BLaER1 (cell line): ENCODE measurements at regions not wholly inside any gene's neighbourhood (a gene's known extent, or its start where the extent isn't known, plus 50 kb on each side); places are given as distances from the start of the nearest gene placed in this dataset.

Source experiments
- H3K27ac ChIP-seq: shearing (Covaris generic); formaldehyde crosslinking; 2 replicates; pipeline ENCODE4 v1.8.1; 2022
- H3K27me3 ChIP-seq: shearing (Covaris generic); formaldehyde crosslinking; 2 replicates; pipeline ENCODE4 v1.8.1; 2022
- H3K36me3 ChIP-seq: shearing (Covaris generic); formaldehyde crosslinking; 2 replicates; pipeline ENCODE4 v1.8.1; 2022
- H3K4me1 ChIP-seq: shearing (Covaris generic); formaldehyde crosslinking; 2 replicates; pipeline ENCODE4 v1.8.1; 2022
- H3K4me2 ChIP-seq: shearing (Covaris generic); formaldehyde crosslinking; 2 replicates; pipeline ENCODE4 v1.8.1; 2022
- H3K4me3 ChIP-seq: shearing (Covaris generic); formaldehyde crosslinking; 2 replicates; pipeline ENCODE4 v1.8.1; 2022
- H3K9ac ChIP-seq: shearing (Covaris generic); formaldehyde crosslinking; 2 replicates; pipeline ENCODE4 v1.8.1; 2022
- H3K9me3 ChIP-seq: shearing (Covaris generic); formaldehyde crosslinking; 2 replicates; pipeline ENCODE4 v1.8.1; 2022
- H4K20me1 ChIP-seq: shearing (Covaris generic); formaldehyde crosslinking; 2 replicates; pipeline ENCODE4 v1.8.1; 2022
- Cebpa-rat ChIP-seq: shearing (Covaris generic); IDR thresholded peaks from 2 replicates; pipeline ENCODE4 v1.8.1; 2022

DNA sequence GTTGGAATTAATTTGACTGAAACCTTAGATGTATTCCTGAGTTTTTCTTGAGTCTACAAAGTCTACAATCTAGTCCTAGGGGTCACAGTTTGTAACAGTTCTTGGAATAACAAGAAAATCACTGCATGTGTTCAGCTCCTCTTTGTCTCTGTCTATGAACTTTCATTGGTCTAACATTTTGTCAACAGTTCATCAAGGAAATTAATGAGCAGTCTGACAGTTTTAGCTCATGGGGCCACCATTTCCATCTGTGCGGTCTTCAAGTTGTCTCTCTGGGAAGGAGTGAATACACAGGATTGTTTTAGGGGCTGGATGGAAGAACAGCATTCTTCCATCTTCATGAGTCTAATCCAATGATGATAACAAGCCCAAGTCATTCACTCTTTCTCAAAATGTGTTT is 276.4 kb downstream of the TMEM167A start:
- no peaks in the 10 kb centered on the region for H3K36me3 ChIP-seq
- H3K4me2 ChIP-seq, result no peak overlapping the region
- no peak overlapping the region for H3K27ac ChIP-seq
- H3K9me3 ChIP-seq, result no peaks in the 10 kb centered on the region
- H3K4me3 ChIP-seq, result no peak overlapping the region
- no peaks in the 10 kb centered on the region for H4K20me1 ChIP-seq
- no peak for TF ChIP-seq Cebpa-rat
- no peaks in the 10 kb centered on the region for H3K4me1 ChIP-seq
- no peak overlapping the region for H3K9ac ChIP-seq
- no peaks in the 10 kb centered on the region for H3K27me3 ChIP-seq

DNA sequence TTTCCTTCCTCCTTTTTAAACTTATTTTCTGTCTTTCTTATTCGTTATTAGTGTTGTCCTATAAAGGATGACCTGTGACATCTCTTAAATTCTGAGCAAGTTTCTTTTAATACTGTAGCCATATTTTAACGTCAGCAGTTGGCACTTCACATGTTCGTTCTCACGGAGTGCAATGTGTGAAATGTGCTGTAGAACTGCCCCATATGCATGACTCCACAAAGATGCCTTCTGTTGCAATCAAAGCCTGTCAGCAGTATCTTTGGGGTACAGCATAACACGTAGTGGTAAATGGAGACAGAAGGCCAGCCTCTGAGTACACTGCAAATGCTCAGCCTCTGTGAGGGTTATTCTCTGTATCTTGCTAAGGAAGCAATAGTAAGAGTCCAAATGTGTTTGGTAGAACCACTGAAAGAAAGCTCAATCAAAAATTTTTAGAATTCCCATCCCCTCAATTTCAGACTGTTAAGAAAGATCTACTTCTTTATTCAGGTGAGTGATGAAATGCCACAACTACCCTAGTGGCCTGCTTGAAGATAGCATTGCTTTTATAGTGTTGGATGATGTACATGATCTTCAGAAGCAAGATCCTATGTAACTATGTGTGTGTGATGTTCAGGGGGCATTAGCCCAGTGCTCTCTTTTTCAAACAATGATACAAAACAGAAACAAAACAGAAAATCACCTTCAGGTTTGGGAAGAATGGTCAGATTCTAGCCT is 277.7 kb downstream of the TMEM167A start:
- no peak for TF ChIP-seq Cebpa-rat
- H3K27ac ChIP-seq, result no peak overlapping the region

DNA sequence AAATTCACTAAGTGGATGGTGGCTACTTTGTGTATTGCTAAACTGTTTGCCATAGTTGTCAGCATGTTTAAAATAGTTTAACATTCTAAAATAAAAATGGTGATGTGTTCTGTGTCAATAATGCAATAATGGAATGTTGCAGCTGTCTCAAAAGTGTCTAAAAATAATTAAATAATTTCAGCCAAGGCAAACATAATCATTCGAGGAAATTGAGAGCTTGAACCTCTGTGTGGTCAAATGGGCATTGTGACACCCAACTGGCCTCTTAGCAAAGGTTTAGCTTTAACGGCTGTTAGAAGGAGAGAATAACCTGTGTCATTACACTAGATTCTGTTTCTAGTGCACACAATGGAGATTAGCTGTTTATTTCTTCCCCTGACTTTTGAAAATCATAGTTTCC is 278.5 kb downstream of the TMEM167A start:
- no peak overlapping the region for H3K4me3 ChIP-seq
- H3K36me3 ChIP-seq, result no peaks in the 10 kb centered on the region
- no peak overlapping the region for H3K9ac ChIP-seq
- no peaks in the 10 kb centered on the region for H4K20me1 ChIP-seq
- no peak overlapping the region for H3K27ac ChIP-seq
- no peak for TF ChIP-seq Cebpa-rat
- H3K4me1 ChIP-seq, result no peaks in the 10 kb centered on the region
- H3K27me3 ChIP-seq, result no peaks in the 10 kb centered on the region
- no peaks in the 10 kb centered on the region for H3K9me3 ChIP-seq
- no peak overlapping the region for H3K4me2 ChIP-seq

More for the DNA sequence above, 277.7 kb downstream of the TMEM167A start:
- no peaks in the 10 kb centered on the region for H4K20me1 ChIP-seq
- no peaks in the 10 kb centered on the region for H3K36me3 ChIP-seq
- no peak overlapping the region for H3K9ac ChIP-seq
- no peak overlapping the region for H3K4me3 ChIP-seq
- no peaks in the 10 kb centered on the region for H3K4me1 ChIP-seq
- H3K4me2 ChIP-seq, result no peak overlapping the region
- no peaks in the 10 kb centered on the region for H3K27me3 ChIP-seq
- H3K9me3 ChIP-seq, result no peaks in the 10 kb centered on the region

DNA sequence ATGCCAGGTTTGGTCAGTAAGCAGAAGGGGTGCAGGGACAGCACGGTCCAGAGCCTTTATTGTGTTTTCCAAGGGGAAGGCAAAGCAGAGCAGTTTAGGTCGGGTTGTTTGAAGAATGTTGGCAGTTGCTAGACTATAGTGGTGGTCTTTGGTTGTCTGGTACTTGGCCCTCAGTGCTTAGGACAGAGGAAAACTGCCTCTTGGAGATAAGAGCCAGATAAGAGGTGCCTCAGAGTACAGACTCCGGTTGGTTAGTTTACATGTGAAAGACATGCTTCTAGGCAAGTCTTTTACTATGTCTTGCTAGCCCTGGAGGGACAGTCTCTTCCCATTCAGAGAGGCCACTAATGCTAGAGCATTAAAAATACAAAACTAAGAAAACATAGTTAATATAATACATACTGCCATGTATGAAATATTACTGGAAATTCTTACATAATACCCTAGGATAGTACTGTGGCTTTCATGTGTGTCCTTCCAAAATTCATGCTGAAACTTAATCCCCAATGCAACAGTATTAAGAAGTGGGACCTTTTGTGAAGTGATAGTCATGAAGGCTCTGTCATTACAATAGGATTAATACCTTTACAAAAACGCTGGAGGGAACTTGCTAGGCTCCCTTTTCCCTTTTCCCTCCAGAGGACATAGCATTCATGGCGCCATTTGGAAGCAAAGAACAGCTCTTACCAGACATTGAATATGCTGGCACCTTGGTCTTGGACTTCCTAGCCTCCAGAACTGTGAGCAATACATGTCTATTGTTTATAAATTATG is 280.4 kb downstream of the TMEM167A start:
- Histone ChIP-seq H3K9ac (no peak overlapping the region), H3K36me3 (no peaks in the 10 kb centered on the region), H3K4me2 (no peak overlapping the region), H3K4me1 (no peaks in the 10 kb centered on the region), H3K27me3 (no peaks in the 10 kb centered on the region), H3K9me3 (no peaks in the 10 kb centered on the region), H3K27ac (no peak overlapping the region), H4K20me1 (no peaks in the 10 kb centered on the region), H3K4me3 (no peak overlapping the region)
- no peak for TF ChIP-seq Cebpa-rat

DNA sequence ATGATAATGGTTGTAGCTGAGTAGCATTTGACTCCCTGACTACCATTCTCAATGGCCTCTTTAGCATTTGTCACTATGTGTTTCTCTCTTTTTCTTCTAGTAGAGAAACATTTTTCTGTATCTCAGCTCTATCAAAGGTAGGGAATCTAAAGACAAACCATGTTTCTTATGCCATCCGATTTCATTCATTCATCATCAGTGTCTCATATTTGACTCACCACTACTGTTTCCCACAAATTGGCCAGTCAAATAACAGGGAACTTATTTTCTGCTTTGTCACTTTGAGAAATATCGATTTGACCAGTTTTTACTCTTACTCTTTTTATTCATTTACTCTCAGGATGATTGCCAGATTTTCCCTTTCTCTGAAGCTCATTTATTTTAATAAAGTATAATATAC is 282.3 kb downstream of the TMEM167A start:
- Histone ChIP-seq H3K4me1 (no peaks in the 10 kb centered on the region), H3K4me2 (no peak overlapping the region), H3K9ac (no peak overlapping the region), H3K4me3 (no peak overlapping the region), H3K36me3 (no peaks in the 10 kb centered on the region), H3K27me3 (no peaks in the 10 kb centered on the region), H3K9me3 (no peaks in the 10 kb centered on the region), H3K27ac (no peak overlapping the region), H4K20me1 (no peaks in the 10 kb centered on the region)
- TF ChIP-seq Cebpa-rat, result no peak

DNA sequence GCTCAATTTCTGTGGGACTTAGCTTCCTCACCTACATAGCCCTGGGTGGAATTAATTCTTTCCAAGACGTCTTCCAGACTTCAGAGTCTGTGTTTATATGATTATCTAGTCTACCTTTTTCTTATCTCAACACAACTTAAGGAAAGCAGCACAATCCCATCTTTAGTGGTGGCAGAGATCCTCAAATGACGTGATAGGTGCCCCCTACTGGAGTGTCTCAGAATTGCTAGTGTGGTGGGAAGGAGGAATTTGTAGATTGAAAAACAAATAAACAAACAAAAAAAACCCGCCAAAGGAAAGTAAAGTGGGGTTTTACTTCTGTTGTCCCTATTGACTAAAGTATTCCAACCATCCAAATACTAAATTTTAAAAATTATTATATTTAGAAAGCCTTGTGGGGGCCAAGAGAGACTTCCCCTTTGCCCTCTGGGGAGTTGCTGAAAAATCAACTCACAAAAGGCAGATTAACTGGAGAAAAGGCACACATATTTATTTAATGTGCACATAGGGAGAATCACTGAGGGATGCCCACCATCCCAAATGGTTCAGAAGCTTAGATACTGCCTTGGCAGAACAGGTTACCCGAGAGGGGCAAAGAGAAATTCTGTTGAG is 283.3 kb downstream of the TMEM167A start:
- no peak for TF ChIP-seq Cebpa-rat
- H3K9me3 ChIP-seq, result no peaks in the 10 kb centered on the region
- H3K4me3 ChIP-seq, result no peak overlapping the region
- H3K27ac ChIP-seq, result no peak overlapping the region
- no peak overlapping the region for H3K4me2 ChIP-seq
- no peaks in the 10 kb centered on the region for H3K27me3 ChIP-seq
- no peak overlapping the region for H3K9ac ChIP-seq
- H3K4me1 ChIP-seq, result no peaks in the 10 kb centered on the region
- H4K20me1 ChIP-seq, result no peaks in the 10 kb centered on the region
- H3K36me3 ChIP-seq, result no peaks in the 10 kb centered on the region

DNA sequence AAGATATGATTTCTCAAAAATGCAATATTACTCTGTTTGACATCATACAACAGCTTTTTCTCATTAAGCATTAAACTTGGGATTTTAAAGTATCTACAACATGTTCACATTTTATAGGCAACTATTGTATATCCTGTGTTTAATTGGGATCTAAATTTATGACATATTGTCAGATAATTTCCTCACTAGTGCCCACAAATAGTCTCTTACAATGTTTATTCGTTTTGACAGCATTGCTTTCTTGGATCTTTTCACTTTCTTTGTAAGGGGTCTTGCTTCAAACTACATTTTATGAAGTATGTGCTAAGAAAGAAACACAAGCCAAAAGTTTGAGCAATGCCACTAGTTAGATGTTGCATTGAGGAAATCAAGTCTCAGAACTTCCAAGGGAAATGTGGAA is 285.1 kb downstream of the TMEM167A start:
- Histone ChIP-seq H3K4me1 (no peaks in the 10 kb centered on the region), H3K9me3 (no peaks in the 10 kb centered on the region), H3K27me3 (no peaks in the 10 kb centered on the region), H4K20me1 (no peaks in the 10 kb centered on the region), H3K36me3 (no peaks in the 10 kb centered on the region), H3K4me3 (no peak overlapping the region), H3K9ac (no peak overlapping the region), H3K4me2 (no peak overlapping the region), H3K27ac (no peak overlapping the region)
- no peak for TF ChIP-seq Cebpa-rat

DNA sequence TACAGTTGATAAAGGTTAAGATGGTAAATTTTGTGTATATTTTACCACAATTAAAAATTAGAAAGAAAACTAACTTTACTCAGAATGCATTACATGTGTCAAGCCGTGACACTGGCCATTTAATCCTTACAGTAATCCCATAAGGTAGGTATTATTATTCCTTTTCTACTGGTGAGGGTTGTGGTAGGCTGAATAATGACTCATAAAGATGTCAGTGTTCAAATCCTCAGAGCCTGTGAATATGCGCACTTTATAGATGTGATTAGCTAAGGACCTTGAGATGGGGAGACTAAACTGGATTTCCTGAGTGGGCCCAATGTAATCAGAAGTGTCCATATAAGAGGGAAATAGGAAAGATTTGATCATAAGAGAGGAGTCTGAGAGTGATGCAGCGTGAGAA is 288.1 kb downstream of the TMEM167A start:
- no peak for TF ChIP-seq Cebpa-rat
- Histone ChIP-seq H4K20me1 (no peaks in the 10 kb centered on the region), H3K36me3 (no peaks in the 10 kb centered on the region), H3K4me1 (no peaks in the 10 kb centered on the region), H3K27me3 (no peaks in the 10 kb centered on the region), H3K9me3 (no peaks in the 10 kb centered on the region), H3K9ac (no peak overlapping the region), H3K4me3 (no peak overlapping the region), H3K4me2 (no peak overlapping the region), H3K27ac (no peak overlapping the region)

DNA sequence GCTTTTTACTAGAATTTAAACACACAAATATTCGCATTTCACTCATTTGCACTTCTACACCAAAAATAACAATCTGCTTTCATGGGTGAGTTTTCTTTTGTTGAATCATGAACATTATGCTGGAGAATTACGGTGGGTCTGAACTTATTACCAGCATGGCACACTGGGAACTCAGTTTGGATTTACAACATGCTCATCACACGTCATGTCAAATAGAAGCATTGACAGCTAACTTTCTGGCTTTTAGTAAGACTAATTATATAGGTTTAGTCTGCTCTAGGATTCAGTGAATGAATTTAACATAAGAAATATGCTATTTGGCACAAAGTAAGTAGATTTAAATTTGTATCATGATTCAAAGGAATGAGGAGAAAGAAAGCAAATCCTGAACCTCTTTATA is 290.4 kb downstream of the TMEM167A start:
- Histone ChIP-seq H3K9me3 (no peaks in the 10 kb centered on the region), H3K9ac (no peak overlapping the region), H3K36me3 (no peaks in the 10 kb centered on the region), H3K4me1 (no peaks in the 10 kb centered on the region), H3K27me3 (no peaks in the 10 kb centered on the region), H3K27ac (no peak overlapping the region), H3K4me3 (no peak overlapping the region), H3K4me2 (no peak overlapping the region), H4K20me1 (no peaks in the 10 kb centered on the region)
- TF ChIP-seq Cebpa-rat, result no peak

DNA sequence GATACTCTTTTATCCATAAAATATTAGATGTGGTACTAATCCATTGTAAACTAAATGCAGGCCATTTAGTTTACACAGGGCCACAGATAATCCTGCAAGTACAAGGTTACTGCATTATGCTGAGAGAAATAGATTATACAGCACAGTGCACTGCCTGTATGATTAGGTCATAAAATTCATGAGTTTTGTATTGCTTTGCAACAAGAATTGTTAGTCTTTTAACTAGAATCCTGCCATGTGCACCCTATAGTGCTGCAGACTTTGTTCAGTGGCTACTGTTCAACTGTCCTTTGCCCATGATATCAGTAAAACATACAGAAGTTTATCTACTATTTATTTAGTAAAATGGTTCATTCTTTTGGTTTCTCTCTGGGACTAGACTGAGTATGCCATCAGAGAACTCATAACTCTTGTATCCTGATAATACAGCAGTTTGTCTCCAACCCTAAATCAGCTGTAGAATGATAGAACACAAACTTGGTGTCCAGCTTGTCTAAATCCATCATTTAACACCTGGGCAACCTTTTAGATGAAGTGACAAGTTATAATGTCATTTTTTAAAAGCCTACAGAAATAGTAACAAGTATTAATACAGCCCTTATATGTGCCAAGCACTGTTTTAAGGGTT is 291.2 kb downstream of the TMEM167A start:
- TF ChIP-seq Cebpa-rat, result no peak
- no peak overlapping the region for H3K27ac ChIP-seq
- H3K4me2 ChIP-seq, result no peak overlapping the region
- H3K9me3 ChIP-seq, result no peaks in the 10 kb centered on the region
- no peaks in the 10 kb centered on the region for H3K36me3 ChIP-seq
- no peaks in the 10 kb centered on the region for H3K4me1 ChIP-seq
- no peaks in the 10 kb centered on the region for H3K27me3 ChIP-seq
- H3K4me3 ChIP-seq, result no peak overlapping the region
- no peaks in the 10 kb centered on the region for H4K20me1 ChIP-seq
- H3K9ac ChIP-seq, result no peak overlapping the region
